Right hindlimb (tissue), 1 donor: ENCODE measurements at regions not wholly inside any gene's neighbourhood (a gene's known extent, or its start where the extent isn't known, plus 50 kb on each side); places are given as distances from the start of the nearest gene placed in this dataset.

ENCODE experiments used
- DNase-seq: peaks from one replicate; pipeline ENCODE4 v3.0.0-alpha.2; 2018

DNA sequence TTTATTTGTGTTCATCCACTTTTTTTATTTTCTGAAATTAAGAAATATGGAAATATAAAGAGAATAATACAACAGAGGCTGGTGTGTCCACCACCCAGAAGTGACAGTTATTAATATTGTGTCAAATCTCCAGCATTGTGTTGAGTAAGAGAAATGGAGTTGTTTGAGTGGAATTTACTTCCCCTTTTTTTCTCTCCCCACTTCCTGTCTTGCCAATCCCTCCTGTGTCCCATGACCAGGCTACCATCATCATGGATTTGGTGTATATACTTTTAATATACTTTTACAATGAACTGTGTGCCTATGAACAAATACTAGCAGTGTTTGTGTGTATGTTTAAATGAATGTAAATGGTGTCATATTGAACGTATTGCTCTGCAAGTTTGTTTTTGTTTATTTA, 276.9 kb upstream of the SKOR2 start:
- DNase-seq, result no peak

DNA sequence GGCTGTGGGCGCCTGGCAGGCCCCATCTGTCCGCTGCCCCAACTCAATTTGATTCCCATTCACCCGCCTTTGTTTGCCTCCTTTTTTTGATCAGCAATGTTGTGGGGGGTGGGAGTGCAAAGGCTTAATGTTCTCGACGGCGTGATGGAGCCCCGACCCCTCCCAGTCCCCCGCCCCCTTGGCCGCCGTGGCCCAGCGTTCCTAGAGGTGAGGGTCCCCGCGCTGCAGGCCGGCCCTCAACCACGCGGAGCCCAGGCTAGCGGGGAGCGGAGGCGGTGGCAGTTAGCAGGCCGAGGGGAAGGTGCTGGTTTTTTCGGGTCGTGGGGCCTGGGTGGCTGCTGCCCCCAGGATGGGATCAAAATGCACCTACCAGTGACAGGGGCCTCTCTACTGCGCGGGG, 274.7 kb upstream of the SKOR2 start:
- no peak for DNase-seq

DNA sequence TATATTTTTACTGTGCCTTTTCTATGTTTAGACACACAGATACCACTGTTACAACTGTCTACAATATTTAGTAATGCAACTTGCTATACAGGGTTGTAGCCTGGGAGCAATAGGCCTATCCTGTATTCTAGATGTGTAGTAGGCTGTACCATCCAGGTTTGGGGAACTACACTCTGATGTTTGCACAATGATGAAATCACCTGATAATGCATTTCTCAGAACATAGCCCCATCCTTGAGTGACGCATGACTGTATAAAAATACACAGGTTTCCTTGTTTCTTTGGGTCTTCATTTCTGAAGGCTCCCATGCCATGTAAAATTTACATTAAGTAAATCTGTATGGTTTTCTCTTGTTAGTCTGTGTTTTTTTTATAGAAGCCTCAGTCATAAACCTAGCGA, 270.9 kb upstream of the SKOR2 start:
- DNase-seq, result no peak

DNA sequence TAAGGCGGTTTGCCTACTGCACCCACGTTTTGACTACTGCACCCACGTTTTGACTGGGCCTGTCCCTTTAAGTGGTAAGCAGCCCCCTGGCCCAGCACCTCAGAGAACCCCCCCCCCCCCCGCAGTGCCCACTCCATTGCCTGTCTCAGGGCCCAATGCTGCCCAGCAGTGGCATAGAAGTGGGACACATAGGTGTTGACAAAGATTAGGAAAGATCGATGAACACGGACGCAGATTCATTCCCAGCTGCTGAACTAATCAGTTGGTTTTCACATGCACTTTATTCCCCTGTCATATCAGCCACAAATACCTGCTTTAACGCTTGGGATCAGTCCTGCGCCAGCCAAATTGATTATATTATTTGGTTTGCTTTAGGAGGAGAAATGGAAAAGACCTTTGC, 268.8 kb upstream of the SKOR2 start:
- no peak for DNase-seq

DNA sequence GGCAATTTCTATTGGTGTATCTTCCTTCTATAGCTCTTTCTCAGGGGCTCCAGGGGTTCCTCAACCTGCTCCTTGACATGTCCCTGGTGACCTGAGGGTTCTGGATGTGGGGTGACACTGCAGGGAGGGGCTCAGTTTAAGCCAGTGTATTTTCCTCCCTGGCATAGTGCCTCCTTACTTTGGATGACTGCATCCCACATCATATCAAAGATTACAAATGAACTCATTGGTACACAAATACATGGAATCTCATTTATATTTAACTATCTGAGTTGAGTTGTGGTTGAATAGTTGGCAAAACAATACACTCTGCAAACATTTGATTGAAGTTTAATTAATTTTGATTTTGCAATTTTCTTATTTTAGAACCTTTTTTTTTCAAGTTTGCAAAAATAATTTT, 268.2 kb upstream of the SKOR2 start:
- DNase-seq, result no peak

DNA sequence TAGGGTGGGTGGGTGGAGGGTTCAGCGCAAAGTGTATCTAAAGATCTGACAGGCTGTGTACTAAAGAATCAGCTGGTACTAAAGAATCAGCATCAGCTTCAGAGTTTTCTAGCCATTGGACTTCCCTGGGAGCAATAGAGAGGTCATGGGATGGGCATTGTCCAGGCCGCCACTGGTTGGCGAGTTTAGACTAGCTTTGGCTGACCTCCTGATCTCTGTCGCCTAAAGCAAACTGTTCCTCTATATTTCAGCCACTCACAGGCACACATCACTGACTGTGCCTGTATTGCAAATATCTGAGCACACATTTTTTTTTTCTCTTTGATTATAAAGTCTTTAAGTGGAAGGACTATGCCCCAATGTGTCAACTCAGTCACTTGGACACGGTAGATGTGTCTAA, 267.8 kb upstream of the SKOR2 start:
- DNase-seq, result no peak

DNA sequence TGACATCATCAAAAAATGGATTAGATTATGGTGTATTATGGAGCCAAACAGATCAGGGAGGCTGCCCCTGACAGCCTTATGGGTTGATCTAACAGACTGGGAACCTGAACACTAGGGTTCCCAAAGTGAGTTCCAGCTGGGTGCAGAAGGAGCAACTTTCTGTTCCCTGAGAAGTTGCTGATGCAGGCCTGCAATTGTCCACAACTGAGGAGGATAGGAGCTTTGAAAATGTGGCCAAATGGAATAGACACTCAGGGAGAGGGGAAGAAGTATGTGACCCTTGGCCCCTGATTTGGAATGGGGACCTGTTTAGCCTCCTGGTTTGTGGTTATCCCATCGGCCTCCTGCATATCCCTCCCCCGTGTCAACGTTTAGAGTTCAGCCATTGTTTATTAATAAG, 262.2 kb upstream of the SKOR2 start:
- DNase-seq, result no peak

DNA sequence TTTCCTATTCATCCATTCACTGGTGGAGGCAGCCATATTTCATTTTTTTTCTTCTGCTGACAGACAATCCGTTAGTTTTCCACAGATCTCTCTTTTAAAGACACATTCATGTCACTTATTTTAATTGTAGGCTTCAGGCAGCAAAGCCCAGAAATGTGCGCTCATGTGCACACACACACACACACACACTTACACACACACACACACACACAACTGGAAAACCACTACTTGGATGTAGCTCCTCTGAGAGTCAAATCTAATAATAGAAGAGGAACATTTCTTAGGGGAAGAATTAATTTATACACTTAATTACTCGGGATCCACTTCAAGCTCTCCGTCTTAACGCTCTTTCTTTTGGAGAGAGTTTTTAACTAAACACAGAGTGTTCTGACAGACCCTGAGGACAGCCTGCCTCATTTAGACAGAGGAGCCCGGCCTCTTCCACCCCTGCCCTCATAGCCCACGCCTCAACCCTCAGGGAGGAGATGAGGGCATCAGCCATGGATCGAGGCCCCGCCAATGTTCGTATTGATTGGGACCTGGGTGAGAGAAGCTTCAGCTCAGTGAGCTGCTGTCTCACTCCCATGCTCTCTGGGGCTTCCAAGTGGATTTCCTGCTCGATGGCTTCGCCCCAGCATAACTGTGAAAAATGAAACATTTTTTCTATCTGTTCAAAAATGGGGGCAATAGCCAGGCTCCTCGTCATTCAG, 261.4 kb upstream of the SKOR2 start:
- DNase-seq, result no peak

DNA sequence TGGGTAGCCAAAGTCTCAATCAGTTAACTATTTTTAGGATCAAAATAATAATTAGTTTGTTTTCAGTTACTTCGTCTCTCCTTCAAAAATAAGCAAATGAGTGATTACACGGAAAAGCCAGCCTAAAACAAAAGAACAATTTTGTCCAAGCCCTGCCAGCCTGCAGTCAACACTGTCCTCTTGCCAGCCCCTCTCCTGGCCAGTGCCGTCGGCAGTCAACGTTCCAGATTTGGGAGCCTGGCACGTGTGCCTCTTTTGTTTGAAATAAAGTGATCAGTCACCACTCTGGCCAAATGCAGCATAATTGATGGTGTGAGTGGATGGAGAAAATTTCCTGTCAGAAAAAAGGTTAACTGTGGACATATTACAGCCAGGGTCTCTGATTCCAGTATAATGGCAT, 260.6 kb upstream of the SKOR2 start:
- no peak for DNase-seq

DNA sequence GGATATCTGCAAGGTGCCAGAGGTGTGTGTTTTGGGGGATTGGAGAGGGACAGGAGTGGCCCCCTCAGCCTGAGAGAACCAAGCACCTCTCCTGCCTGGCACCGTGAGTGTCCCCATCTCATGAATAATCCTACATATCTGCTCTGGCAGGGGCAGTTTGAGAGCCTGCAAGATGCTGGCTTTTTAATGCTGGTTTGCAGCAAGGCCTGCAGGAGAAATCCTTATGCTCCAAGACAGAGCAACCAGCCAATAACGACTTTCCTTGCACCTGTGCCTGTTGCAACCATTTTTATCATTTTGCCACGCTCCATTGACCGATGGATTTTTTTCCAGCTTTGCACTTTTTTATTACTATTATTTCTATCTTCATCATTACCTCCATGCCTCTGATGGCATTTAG, 259.4 kb upstream of the SKOR2 start:
- no peak for DNase-seq

DNA sequence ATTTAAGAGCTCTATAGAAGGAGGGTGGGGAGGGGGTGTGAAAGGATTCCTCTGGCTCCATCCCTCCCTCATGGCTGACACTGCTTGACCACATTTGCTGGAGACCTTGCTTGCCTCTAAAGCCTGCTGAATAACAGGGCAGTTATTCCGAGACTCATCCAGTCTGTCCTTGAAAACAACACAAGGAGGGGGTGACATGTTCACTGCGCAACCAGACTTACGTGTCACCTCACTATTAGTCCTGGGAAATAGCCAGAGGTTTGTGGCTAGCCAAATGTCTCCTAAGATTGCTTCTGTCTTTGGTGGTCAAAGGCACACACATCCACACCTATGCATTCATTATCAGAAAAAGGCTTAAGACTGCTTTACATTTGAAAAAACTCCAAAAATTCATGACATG, 256.2 kb upstream of the SKOR2 start:
- no peak for DNase-seq

DNA sequence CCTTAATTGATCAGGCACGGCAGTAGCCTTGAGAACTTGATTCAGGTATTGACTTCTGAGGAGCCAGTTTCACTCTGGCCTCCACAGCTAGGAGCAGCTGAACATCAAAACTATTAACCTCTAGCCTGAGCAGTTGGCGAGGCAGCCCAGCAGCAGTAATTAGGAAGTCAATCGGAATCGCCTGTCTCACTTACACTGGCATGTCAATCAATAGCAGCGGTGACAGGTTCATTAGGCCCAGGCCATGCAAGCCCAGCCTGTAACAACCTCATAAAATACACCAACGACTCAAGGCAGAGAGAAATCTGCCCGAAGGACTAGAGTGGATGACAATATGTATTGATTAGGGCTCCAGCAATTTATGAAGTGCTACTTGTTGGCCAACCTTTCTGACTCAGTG, 255.4 kb upstream of the SKOR2 start:
- DNase-seq, result no peak

DNA sequence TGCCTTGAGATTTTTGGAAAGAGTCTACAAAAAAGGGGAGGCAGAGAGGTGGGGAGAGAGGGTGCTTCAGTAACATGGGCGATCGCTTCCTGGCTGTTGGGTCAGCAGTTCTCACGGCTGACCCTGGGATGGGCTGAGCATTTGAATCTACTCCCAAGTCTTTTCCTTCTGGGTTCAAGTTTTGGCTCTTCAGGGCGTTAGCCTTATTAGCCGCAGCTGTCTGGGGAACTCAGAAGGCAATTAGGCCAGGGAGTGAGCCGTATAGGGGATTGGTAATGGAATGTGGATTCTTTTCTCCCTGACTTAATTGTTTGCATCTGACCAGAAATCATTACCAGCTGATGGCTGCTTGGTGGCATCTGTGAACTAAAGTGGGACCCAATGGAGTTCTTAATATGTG, 250.5 kb upstream of the SKOR2 start:
- DNase-seq, result no peak

DNA sequence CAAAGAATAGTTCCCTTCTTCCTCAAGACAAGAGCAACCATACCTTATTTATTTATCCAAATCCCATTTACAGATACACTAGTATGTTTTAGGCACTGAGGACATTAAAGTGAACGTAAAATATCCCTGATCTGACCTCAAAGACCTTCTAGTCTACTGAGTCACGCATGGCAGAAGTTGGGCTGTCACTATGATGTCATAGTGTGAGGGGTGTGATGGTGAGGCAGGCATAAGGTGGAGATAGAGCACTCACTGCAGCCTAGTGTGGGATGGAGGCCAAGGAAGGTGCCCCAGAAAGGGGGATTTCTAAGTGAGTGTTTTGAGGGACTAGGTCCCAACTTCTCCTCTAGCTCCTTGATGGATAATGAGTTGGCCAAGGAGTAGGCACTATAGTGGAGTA, 249.5 kb upstream of the SKOR2 start:
- DNase-seq, result no peak

DNA sequence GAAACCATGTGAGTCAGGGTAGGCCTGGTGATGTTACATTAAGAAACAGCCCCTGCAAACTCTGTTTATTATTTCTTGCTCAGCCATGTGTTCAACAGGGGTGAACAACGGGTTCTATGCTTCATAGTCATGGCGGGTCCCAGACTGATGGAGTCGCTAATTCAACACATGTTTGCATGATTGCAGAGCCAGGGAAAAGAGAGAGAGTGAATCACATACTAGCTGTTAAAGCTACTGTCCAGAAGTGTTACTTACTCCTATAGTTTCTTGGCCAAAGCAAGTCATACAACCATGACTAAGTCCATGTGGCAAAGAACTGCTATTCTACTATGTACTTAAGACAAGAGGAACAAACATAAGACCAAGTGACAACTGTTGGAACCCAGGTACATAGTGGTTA, 241.2 kb upstream of the SKOR2 start:
- no peak for DNase-seq

DNA sequence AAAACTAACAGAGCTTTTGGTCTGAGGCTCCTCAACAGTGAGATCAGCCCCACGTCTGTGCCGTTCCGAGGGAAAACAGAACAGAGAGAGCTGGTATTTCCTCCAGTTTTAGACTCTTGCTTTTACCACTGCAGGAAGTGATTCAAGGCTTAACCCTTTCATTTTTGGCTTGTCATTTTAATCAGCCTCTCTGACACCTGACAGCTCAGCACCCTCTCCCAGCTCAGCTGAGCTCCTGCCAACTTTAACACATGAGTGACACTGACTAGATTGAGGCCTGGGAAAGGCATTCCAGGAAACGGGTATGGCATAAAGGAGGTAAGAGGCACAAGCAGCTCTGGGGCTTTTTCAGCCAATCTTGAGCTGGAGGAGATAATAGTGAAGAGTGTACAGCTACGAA, 239.4 kb upstream of the SKOR2 start:
- no peak for DNase-seq

DNA sequence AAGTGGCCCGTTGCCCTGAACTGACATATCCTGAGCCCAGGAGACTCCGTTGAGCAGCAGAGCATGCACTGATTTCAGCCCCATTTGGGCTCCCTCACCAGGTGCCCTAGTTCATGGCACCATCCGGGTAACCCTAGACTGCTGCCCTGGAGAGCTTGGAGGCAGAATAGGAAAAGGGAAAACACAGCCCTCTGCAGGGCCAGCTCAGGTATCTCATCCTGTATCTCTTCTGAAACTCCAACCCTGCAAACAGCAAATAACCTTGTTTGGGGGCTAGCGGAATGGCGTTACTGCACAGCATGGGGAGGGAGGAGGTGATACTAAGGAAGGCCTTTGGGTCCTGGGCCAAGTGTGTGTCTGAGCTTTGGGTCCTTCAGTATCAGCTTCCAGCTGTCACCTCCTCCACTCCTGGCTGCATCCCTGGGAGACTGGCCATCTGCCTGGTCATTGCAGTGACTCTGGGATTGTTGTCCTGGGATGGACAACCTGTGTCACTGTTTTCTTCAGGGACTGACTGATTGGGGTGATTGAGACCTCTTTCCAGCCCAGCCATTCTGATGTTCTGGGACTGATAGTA, 233.8 kb upstream of the SKOR2 start:
- DNase-seq, result no peak

DNA sequence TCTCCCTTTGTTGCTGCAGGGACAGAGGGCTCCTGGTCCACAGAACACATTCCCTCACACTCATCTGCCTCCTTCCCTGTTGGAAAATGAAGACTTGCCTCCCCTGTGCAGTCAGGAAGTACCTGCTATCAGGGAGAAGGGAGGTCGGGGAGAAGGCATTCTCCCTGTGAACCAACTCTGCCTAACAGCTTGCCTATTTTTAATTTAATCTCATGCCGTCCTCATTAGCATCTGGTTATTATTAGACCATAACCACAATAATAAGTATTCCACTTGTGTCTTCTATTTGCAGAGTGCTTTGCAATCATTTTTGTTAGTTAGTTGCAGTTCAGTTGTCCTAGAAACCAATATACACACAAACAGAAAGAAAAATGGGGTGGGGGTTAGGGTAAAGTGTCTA, 232.6 kb upstream of the SKOR2 start:
- no peak for DNase-seq

DNA sequence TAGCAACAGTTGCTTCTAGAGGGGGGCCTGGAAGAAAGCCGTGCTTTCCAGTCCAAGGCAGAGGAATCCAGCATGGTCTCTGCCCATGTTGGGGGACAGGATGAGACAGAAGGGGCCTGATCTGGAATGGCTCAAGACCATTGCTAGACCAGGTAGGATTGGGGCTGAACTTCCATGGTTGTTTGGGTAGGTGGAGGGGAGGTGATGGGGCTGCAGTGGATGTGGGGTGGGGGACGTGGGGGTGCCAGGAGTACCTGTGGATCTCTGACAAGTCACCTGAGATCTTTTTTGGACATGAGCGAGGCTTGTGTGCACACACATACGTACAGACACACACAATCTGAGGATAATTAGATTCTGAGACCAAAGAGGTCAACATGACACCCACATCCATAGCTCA, 228.7 kb upstream of the SKOR2 start:
- no peak for DNase-seq

DNA sequence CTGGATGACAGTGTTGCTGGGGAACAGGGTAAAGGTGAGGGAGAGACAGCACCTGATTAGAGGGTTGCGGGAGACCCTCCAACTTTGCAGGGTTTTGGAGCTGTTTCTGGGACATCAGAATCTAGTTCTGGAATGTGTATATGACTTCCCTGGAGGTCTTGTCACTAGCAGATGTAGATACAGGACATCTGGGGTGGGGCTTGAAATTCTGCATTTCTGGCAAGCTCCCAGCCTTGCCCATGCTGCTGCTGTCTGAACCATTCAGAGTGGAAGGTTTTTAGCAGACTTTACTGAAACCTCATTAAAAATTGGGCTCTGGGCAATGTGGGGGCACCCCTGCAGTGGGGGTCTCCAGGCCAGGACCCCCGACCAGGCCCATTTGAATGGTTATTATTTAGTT, 220.3 kb upstream of the SKOR2 start:
- DNase-seq, result no peak

DNA sequence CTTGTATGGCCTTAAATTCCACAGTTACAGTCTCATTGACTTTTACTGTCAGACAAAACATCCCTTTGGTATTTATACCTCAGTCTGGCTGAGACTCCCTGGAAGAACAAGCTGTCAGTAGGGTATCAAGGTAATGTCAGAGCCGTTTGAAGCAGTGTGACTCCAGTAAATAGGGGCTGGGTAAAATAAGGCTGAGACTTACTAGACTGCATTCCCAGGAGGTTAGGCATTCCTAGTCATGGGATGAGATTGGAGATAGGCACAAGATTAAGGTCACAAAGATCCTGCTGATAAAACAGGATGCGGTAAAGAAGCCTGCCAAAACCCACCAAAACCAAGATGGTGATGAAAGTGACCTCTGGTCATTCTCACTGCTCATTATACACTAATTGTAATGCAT, 219.5 kb upstream of the SKOR2 start:
- DNase-seq, result no peak

DNA sequence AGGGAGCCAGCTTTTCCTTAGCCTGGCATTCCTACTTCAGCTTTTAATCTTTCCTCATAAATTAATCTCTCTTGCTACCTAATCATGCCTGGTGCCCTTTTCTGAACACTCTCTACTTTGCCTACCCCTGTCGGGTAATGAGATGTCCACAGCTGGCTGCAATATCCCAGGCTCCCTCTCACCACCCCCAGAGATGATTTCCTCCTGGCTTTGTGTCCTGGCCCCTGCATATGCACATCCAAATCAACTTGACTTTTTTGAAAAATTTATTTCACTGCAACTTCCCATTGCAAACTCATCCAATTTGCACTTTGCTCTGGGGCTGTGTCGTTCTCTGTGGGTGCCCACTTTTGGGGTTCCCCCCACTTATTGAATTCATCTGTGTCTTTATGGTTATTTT, 218.1 kb upstream of the SKOR2 start:
- DNase-seq, result no peak

DNA sequence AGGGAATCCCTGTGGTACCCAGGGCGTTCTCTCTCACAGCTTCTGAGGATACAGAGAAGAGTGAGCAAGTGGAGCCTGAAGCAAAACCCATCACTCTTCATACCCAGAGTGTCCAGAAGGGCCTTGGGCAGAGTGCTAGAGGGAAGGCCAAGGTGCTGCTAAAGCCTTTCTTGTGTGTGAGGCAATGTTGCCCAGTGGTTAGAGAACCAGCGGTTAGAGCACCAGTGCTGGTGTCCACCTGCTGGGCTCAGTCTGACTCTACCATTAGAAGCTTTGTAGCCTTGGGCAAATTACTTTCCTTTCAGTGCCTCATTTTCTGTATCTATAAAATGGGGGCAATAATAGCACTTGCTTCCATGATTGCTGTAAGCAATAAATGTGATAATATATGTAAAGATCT, 210.5 kb upstream of the SKOR2 start:
- no peak for DNase-seq

DNA sequence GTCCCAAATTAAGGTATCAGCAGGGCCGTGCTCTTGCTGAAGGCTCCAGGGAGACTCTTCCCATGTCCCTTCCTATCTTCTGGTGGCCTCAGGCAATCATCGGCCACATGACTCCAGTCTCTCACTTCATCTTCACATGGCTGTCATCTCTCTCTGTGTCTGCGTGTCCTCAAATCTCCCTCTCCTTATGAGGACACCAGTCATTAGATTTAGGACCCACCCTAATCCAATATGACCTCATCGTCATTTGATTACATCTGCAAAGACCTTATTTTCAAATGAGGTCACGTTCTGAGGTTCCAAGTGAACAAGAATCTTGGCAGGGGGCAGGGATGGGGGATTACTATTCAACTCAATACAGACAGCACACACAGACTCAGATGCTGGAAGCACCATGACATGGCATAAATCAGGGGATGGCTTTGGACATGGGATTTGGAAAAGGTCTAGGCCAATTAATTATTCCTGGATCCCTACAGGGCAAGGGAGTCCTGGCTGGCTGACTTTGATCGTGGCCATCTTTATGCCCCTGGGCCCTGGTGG, 210.0 kb upstream of the SKOR2 start:
- no peak for DNase-seq

DNA sequence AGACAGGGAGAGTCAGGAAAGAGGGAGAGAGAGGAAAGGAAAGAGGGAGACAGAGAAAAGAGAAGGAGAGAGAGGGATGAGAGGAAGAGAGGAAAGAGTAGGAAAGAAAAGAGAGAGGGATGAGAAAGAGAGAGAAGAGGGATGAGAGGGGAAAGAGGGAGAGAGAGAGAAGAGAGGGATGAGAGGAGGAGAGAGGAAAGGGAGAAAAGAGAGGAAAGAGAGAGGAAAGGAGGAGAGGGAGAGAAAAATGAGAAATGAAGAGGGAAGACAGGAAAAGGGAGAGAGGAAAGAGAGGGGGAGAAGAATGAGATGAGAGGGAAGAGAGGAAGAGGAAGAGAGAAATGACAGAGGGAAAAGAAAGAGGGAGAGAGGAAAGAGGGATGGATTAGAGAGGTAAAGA, 207.0 kb upstream of the SKOR2 start:
- no peak for DNase-seq
